HG03571 (cell line): ENCODE measurements at regions not wholly inside any gene's neighbourhood (a gene's known extent, or its start where the extent isn't known, plus 50 kb on each side); places are given as distances from the start of the nearest gene placed in this dataset.

ENCODE experiments used
- ATAC-seq: cut with Tn5 transposase; IDR thresholded peaks from one replicate; pipeline ENCODE4 v1.9.1; 2021; ENCODE audit not compliant: unreplicated experiment

DNA sequence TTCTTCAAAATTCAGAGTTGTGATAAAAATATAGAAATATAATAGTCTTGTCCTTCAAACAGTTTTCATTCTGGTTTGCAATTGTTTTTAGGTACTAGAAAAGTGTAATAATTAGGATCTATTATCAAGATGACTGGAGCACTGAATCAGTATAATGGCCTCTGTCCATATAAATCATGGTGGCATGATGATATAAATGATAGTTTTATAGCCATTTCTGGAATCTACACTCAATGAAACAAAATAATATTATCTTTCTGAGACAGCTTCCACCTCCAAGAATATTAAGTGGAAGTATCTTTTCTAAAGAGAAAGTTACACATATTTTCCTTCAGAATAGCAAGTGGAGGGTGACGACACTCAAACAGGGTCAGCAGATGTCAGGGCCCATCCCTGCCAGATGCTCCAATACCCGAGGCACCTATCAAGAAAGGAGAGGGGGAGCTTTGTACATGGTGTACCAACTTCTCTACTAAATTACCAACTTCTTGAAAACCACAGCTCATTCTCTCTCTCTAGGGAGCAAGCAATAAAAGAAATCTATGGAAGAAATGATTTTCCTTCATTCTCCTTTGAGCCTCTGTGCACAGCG lies 882.7 kb upstream of the CHAC2 start:
- no peak for ATAC-seq

DNA sequence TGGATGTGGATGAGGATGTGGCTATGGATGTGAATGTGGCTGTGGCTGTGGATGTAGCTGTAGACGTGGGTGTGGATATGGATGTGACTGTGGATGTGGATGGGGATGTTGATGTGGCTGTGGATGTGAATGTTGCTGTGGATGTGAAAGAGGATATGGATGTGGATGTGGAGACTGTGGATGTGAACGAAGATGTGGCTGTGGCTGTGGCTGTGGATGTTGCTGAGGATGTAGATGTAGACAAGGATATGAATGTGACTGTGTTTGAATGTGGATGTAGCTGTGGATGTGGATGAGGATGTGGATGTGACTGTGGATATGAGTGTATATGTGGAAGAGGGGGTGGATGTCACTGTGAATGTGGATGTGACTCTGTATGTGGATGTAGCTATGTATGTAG lies 884.6 kb upstream of the CHAC2 start:
- no peak for ATAC-seq

GRCh38 chr2:52881606-52882005 lies 886.0 kb upstream of the CHAC2 start:
- no peak for ATAC-seq

- no peak for ATAC-seq
These were observed 886.7 kb upstream of the CHAC2 start for GRCh38 chr2:52880872-52881271.

DNA sequence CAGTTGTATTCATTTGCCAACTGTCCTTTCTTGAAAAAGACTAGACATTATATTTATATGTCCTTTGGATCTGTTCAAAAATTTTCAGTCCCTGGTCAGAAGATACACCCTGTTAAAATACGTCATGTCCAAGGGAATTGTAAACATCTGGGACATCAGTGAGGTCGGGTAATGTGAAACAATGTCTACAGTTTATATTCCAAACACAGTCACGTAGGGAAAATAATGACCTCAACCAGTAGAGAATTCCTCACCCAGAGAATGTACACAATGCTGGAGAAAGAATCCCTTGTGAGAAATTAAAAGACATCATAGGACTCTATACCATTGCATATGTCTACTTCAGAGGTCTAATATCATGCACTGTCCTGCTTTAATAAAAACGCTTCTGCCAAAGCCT lies 888.0 kb upstream of the CHAC2 start:
- ATAC-seq: no peak

- no peak for ATAC-seq
These were observed 889.9 kb upstream of the CHAC2 start for GRCh38 chr2:52877703-52878102.

DNA sequence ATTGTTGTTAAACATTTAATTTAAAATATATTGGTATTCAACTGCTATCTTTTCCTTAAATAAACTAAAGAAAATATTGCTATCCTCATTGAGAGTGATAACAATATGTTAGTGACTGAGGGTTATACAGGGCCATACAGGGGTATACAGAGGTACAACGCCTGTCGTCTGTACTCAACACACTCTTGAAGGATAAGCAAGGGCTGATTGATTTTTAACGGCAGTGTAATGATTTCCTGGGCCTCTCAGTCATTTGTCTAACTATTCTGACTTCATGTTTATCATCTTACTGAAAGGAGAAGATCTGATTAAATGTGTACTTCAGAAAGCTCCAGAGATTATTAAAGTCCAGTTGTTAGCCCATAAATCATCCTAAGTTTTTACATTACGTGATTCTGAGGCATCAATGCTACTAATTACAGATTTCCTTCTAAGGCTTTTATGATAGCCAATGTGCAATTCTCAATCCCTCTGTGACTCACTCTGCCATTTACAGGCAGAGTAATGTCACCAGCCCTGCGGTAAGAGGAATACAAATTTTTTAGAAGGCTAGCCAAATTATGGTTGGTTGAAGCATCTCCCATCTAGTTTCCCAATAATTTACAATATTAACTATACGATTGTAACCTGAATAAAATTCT lies 893.0 kb upstream of the CHAC2 start:
- ATAC-seq: no peak

DNA sequence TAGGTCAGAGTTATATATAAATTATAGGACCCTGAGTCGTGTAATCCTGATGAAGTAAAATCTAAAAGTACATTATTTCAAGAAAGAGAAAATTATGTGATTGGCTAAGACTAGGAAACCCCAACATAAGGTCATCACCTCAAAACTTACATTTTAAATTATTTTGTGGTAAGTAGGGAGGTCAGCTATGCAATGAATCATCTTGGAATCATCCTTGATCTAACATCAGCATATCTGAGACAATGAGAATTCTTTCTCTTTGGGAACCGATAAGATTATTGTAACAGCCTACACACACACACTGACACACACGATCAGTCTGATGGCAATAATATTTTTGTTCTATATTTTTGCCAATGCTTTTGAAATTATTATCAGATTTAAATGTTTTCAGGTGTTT lies 904.8 kb upstream of the CHAC2 start:
- no peak for ATAC-seq

- no peak for ATAC-seq
These were observed 906.0 kb upstream of the CHAC2 start for GRCh38 chr2:52861596-52861995.

- ATAC-seq: no peak
These were observed 908.5 kb upstream of the CHAC2 start for GRCh38 chr2:52859065-52859464.

GRCh38 chr2:52857722-52858121 lies 909.9 kb upstream of the CHAC2 start:
- ATAC-seq: no peak

- ATAC-seq: no peak
These were observed 915.6 kb upstream of the CHAC2 start for GRCh38 chr2:52852006-52852405.

DNA sequence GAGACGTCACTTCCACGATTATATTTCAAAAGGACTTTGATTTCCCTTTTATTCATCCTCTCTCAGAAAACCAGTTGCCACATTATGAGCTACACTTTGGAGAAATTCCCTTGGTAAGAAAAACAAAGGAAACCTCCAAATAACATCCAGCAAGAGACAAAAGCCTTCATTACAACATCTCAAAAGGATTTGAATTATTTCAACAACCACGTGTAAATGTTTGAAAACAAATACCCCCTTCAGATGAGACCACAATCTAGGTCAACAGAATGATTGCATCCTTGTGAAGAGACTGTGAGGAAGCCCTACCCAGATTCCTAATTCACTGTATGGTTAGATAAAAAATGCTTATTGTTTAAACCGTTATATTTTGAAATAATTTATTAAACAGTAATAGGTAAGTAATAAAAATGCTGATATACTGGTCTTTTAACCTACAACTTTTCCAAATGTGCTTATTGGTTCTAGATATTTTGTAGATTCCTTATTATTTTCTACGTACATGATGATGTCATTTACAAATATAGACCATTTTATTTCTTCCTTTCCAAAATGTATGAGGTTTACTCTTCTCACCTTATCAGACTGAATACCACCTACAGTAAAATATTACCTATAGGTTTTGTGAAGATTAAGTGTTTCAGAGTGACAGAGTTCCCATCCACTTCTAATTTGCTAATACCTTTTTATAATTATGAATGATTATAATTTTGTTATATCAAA lies 922.7 kb upstream of the CHAC2 start:
- no peak for ATAC-seq

GRCh38 chr2:52835909-52836308 lies 931.7 kb upstream of the CHAC2 start:
- ATAC-seq: no peak

DNA sequence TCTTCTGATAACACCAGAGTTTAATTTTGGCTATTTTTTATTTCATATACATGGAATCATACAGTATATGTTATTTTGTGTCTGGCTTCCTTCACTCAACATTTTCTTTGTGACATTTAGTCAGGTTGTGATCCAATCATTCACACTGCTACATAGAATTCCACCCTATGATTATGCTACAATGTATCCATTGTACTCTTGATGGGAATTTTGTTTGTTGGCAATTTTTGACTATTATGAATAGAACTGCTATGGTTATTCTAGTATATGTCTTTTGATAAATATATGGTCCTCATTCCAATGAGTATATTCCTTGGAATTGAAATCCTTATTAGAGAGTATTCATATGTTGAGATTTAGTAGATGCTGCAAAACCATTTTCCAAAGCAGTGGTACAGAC lies 936.4 kb upstream of the CHAC2 start:
- no peak for ATAC-seq

GRCh38 chr2:52828112-52828511 lies 939.5 kb upstream of the CHAC2 start:
- no peak for ATAC-seq

DNA sequence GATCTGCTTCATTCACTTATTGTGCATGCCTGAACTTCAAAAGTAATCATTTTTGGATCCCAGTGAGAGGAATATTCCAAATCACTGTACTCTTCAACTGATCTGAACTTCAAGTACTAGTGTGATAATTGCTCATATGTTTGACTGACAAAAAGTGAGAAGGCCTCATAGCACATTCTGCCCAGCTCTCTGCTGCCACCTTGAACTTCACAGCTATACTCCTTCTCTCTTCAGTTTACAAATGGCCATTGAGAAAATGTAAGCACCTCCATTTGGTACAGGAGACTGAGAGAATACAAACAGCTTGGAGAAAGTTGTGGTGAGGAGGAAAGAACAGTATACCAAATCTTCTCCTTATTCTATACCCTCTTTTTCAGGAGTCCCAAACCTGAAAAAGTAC lies 946.0 kb upstream of the CHAC2 start:
- ATAC-seq: no peak

- no peak for ATAC-seq
These were observed 948.6 kb upstream of the CHAC2 start for GRCh38 chr2:52818958-52819357.

DNA sequence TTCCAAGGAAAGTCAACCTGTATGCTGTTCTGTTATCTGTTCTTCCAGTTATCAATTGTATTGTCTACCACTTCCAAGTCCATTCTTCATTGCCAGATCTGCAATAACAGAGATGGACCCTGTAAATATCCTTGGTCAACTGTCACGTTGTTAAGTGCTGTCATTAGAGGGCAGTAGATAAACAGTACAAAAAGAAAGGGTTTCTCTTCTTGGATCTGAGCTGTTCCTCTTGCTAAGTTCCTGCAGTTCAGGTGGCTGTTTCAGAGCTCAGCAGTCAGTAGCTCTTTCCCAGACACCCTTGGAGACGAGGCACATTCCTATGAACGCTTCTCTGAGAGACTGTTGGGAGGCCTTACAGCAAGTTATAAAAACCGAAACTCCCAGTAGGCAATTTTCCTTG lies 957.1 kb upstream of the CHAC2 start:
- no peak for ATAC-seq

DNA sequence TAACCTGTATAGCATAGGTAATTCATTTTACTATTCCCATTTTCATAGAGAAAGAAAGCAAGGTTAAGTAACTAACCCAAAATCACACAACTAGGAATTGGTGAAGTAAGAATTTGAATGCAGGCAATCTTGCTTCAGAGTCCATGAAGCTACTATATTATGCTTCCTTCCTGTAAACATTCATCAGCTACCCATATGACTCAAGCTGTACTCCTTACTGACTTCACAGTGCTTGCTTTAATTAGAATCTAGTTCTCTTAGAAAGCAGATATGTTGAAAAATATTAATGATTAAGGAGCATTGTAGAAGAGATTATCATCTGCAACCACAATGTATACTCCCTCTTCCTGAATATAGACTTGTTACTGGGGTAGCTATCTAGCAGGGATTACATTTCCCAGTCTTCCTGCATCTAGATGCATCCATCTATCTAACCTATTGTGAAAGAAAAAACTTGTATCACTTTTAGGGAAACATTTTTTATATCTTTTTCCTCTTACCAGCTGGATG lies 961.6 kb upstream of the CHAC2 start:
- no peak for ATAC-seq

GRCh38 chr2:52794581-52794980 lies 973.0 kb upstream of the CHAC2 start:
- ATAC-seq: no peak

GRCh38 chr2:52779446-52779845 lies 988.2 kb upstream of the CHAC2 start:
- no peak for ATAC-seq
